H1 (cell line): ENCODE measurements at regions not wholly inside any gene's neighbourhood (a gene's known extent, or its start where the extent isn't known, plus 50 kb on each side); places are given as distances from the start of the nearest gene placed in this dataset.

Experiments used
- CTCF ChIP-seq, 3 experiments: IDR thresholded peaks; 1 replicate in 2 of 3; 2 replicates in 1 of 3; pipeline versions ENCODE4 v1.5.1 to v1.6.1; 2011; ENCODE audit warnings: low read length in 3 of 3, mild to moderate bottlenecking in 3 of 3, inconsistent platforms in 2 of 3, low read depth in 1 of 3, moderate library complexity in 1 of 3; ENCODE audit not compliant: insufficient read depth in 1 of 3; ENCODE audit errors: control extremely low read depth in 1 of 3
- JUND ChIP-seq: IDR thresholded peaks from 2 replicates; pipeline ENCODE4 v1.6.1; 2011; ENCODE audit warnings: mild to moderate bottlenecking, improper control_type of control experiment, low read length
- POLR2A ChIP-seq, 2 experiments: IDR thresholded peaks; 1 replicate in 1 of 2; 2 replicates in 1 of 2; pipeline ENCODE4 v1.6.1; 2011; ENCODE audit warnings: low read depth in 2 of 2, low read length in 2 of 2, mild to moderate bottlenecking in 2 of 2; ENCODE audit errors: control extremely low read depth in 1 of 2
- SP1 ChIP-seq: IDR thresholded peaks from 2 replicates; pipeline ENCODE4 v1.6.1; 2011; ENCODE audit warnings: low read depth, low read length
- TAF1 ChIP-seq: IDR thresholded peaks from 2 replicates; pipeline ENCODE4 v1.6.1; 2011; ENCODE audit warnings: mild to moderate bottlenecking, low read depth, low read length
- TBP ChIP-seq: IDR thresholded peaks from 2 replicates; pipeline ENCODE4 v1.6.1; 2011; ENCODE audit warnings: low read depth, low read length, improper control_type of control experiment
- ZNF274 ChIP-seq: IDR thresholded peaks from 2 replicates; pipeline ENCODE4 v1.7.0; 2012; ENCODE audit warnings: low read length, borderline replicate concordance; ENCODE audit errors: extremely low read depth

DNA sequence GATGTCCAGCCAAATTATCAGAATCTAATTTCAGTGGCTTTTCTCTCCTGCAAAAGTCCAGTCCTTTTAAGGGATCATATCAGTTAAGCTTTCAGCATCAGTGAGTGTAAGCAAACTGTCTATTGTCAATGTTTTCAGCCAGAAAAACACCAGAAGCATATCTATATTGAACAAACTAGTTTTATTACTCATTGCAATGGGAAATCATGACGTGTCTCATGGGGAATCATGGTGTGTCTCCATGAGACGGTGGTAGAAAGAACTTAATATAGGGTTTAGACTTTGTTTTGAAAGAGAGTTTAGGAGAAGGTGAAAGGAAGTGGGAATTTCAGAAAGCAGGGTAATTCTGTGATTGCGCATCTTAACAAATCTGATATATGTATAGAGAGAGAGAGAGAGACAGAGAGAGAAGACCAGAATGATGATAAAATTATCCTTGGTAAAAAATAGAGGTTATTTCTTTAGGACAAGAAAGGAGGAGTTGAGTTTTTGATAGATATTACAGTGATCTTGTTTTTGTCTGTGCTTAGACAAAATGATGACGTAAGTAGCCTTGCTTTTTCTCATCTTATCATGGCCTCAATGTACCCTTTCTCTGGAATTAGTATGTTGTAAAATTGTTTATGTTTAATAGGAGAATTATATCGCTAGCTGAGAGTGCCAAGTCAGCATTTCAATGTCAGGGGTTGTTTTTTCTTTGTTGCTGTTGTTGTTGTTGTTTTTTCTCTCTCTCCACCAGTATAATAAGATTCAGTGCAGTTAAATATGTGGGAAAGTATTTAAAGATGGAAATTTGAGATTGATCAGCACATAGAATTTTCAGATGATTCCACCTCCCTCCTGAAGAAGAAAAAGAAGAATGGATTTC, 129.9 kb upstream of the OSTN start:
- TF ChIP-seq ZNF274 (no peak), CTCF (IDR thresholded peaks at IDR 0.05; ENCODE audit: control extremely low read depth in 1 of 3, insufficient read depth in 1 of 3, low read depth in 1 of 3, low read length in 3 of 3) (no peak), JUND (no peak), SP1 (no peak), TAF1 (no peak), POLR2A (IDR thresholded peaks at IDR 0.05; ENCODE audit: control extremely low read depth in 1 of 2, low read depth in 2 of 2, low read length in 2 of 2) (no peak), TBP (no peak)
